ENCODE measurements at regions not wholly inside any gene's neighbourhood (a gene's known extent, or its start where the extent isn't known, plus 50 kb on each side); places are given as distances from the start of the nearest gene placed in this dataset.
"Not testable (repeated sequence)": the region's sequence is repeated elsewhere in the genome, so short reads cannot be mapped to it uniquely, and the experiment has no call there.

GRCh38 chr5:174497939-174498338 lies 226.4 kb upstream of the MSX2 start:
- not testable (repeated sequence) for TF ChIP-seq EZH2phosphoT487 (IDR thresholded peaks at IDR 0.05; ENCODE audit: low read depth, severe bottlenecking, unreplicated experiment); CTCF (IDR thresholded peaks at IDR 0.05; ENCODE audit: poor library complexity); EZH2 (IDR thresholded peaks at IDR 0.05; ENCODE audit: borderline replicate concordance)
